Endodermal cell (in vitro differentiated cells): ENCODE measurements at regions not wholly inside any gene's neighbourhood (a gene's known extent, or its start where the extent isn't known, plus 50 kb on each side); places are given as distances from the start of the nearest gene placed in this dataset.

Experiments
- DNase-seq: peaks from one replicate; pipeline ENCODE4 v3.0.0-alpha.2; 2017
- H3K27ac ChIP-seq: 2 replicates; pipeline ENCODE4 v1.5.1; 2013; ENCODE audit warnings: mild to moderate bottlenecking, low read depth, low read length, moderate library complexity
- H3K27me3 ChIP-seq: 2 replicates; pipeline ENCODE4 v1.6.1; 2013; ENCODE audit warnings: mild to moderate bottlenecking, low read length, moderate library complexity; ENCODE audit not compliant: insufficient read depth, control insufficient read depth, poor library complexity, severe bottlenecking
- H3K36me3 ChIP-seq: 2 replicates; pipeline ENCODE4 v1.7.0; 2013; ENCODE audit warnings: mild to moderate bottlenecking, low read length, moderate library complexity; ENCODE audit not compliant: control insufficient read depth, insufficient read depth
- H3K4me1 ChIP-seq: one replicate; pipeline ENCODE4 v1.7.0; 2013; ENCODE audit warnings: low read length; ENCODE audit not compliant: control insufficient read depth, insufficient read depth
- H3K4me3 ChIP-seq: 2 replicates; pipeline ENCODE4 v1.5.1; 2013; ENCODE audit warnings: mild to moderate bottlenecking, low read length, moderate library complexity
- H3K9ac ChIP-seq: 2 replicates; pipeline ENCODE4 v1.6.1; 2013; ENCODE audit warnings: mild to moderate bottlenecking, low read length, moderate library complexity; ENCODE audit not compliant: poor library complexity, severe bottlenecking; ENCODE audit errors: extremely low read depth
- H3K9me3 ChIP-seq: 2 replicates; pipeline ENCODE4 v1.6.1; 2013; ENCODE audit warnings: mild to moderate bottlenecking, low read length, moderate library complexity; ENCODE audit not compliant: control insufficient read depth
- H3K27ac Mint-ChIP-seq: 2 replicates; pipeline ENCODE4 v1.8.0; 2020; ENCODE audit warnings: mixed read lengths
- H3K27me3 Mint-ChIP-seq: 2 replicates; pipeline ENCODE4 v1.8.0; 2021; ENCODE audit warnings: mild to moderate bottlenecking, mixed read lengths; ENCODE audit not compliant: insufficient read depth
- H3K36me3 Mint-ChIP-seq: 2 replicates; pipeline ENCODE4 v1.8.0; 2020; ENCODE audit warnings: low read depth, mixed read lengths
- H3K4me1 Mint-ChIP-seq: 2 replicates; pipeline ENCODE4 v1.8.0; 2020; ENCODE audit warnings: mixed read lengths
- H3K4me3 Mint-ChIP-seq: 2 replicates; pipeline ENCODE4 v1.8.0; 2020; ENCODE audit warnings: mild to moderate bottlenecking, moderate library complexity, mixed read lengths
- H3K9me3 Mint-ChIP-seq: 2 replicates; pipeline ENCODE4 v1.8.0; 2020; ENCODE audit warnings: mild to moderate bottlenecking, mixed read lengths
- CTCF ChIP-seq: fragments of 200-600 bp; sonication (generic); conservative IDR thresholded peaks from 2 replicates; pipeline ENCODE4 v1.5.0; 2021; ENCODE audit warnings: antibody characterized with exemption, mild to moderate bottlenecking
- WGBS, 2 experiments: methylation state at CpG; one replicate each; pipeline versions ENCODE4 v1.1.5 to v1.1.7; 2013; ENCODE audit warnings: missing lambda C conversion rate in 2 of 2, mixed read lengths in 1 of 2; ENCODE audit not compliant: insufficient coverage in 1 of 2, insufficient read length in 1 of 2; 5-methylcytosine and 5-hydroxymethylcytosine counted together

GRCh38 chr11:44408141-44408540 lies 98.2 kb upstream of the ALX4 start:
- Histone ChIP-seq H3K36me3 (no peaks in the 10 kb centered on the region), H3K9ac (no peak overlapping the region), H3K27ac (no peak overlapping the region), H3K27me3 (peaks cover 4% of the 10 kb centered on the region), H3K4me1 (no peaks in the 10 kb centered on the region), H3K9me3 (peaks cover 14% of the 10 kb centered on the region), H3K4me3 (no peak overlapping the region)
- H3K4me1 Mint-ChIP-seq = peaks cover 3% of the 10 kb centered on the region
- peaks cover 11% of the 10 kb centered on the region for H3K9me3 Mint-ChIP-seq
- WGBS, 2 experiments = 52 to 100% methylated on average over 1 to 4 of the region's 4 CpGs
- no peaks in the 10 kb centered on the region for H3K36me3 Mint-ChIP-seq
- no peak overlapping the region for H3K27ac Mint-ChIP-seq
- no peak for DNase-seq
- H3K4me3 Mint-ChIP-seq = no peak overlapping the region
- peaks cover 41% of the 10 kb centered on the region for H3K27me3 Mint-ChIP-seq
- TF ChIP-seq CTCF = no peak

- Histone ChIP-seq H3K4me1 (no peaks in the 10 kb centered on the region), H3K9ac (no peak overlapping the region), H3K27me3 (peaks cover 6% of the 10 kb centered on the region), H3K9me3 (peaks cover 14% of the 10 kb centered on the region), H3K4me3 (no peak overlapping the region), H3K36me3 (no peaks in the 10 kb centered on the region), H3K27ac (no peak overlapping the region)
- WGBS, 2 experiments = 88 to 98% methylated on average over 4 to 6 of the region's 6 CpGs
- peak; percentile 24 for DNase-seq
- peaks cover 11% of the 10 kb centered on the region for H3K9me3 Mint-ChIP-seq
- H3K4me1 Mint-ChIP-seq = peaks cover 3% of the 10 kb centered on the region
- peaks cover 41% of the 10 kb centered on the region for H3K27me3 Mint-ChIP-seq
- H3K27ac Mint-ChIP-seq = no peak overlapping the region
- no peak for TF ChIP-seq CTCF
- H3K4me3 Mint-ChIP-seq = no peak overlapping the region
- H3K36me3 Mint-ChIP-seq = no peaks in the 10 kb centered on the region
Measured at GRCh38 chr11:44408711-44409470, 99.0 kb upstream of the ALX4 start.

GRCh38 chr11:44409558-44410236 lies 99.8 kb upstream of the ALX4 start:
- peaks cover 6% of the 10 kb centered on the region for H3K27me3 ChIP-seq
- peaks cover 14% of the 10 kb centered on the region for H3K9me3 ChIP-seq
- WGBS, 2 experiments = 84 to 97% methylated on average over 6 to 9 of the region's 9 CpGs
- peaks cover 3% of the 10 kb centered on the region for H3K4me1 Mint-ChIP-seq
- no peak overlapping the region for H3K4me3 Mint-ChIP-seq
- peak; percentile 59 for DNase-seq
- no peak overlapping the region for H3K4me3 ChIP-seq
- no peaks in the 10 kb centered on the region for H3K36me3 Mint-ChIP-seq
- H3K4me1 ChIP-seq = no peaks in the 10 kb centered on the region
- no peak overlapping the region for H3K27ac Mint-ChIP-seq
- H3K9ac ChIP-seq = no peak overlapping the region
- peaks cover 47% of the 10 kb centered on the region for H3K27me3 Mint-ChIP-seq
- H3K27ac ChIP-seq = no peak overlapping the region
- no peak for TF ChIP-seq CTCF
- H3K9me3 Mint-ChIP-seq = peaks cover 11% of the 10 kb centered on the region
- H3K36me3 ChIP-seq = no peaks in the 10 kb centered on the region
